ENCODE measurements at regions not wholly inside any gene's neighbourhood (a gene's known extent, or its start where the extent isn't known, plus 50 kb on each side); places are given as distances from the start of the nearest gene placed in this dataset.

DNA sequence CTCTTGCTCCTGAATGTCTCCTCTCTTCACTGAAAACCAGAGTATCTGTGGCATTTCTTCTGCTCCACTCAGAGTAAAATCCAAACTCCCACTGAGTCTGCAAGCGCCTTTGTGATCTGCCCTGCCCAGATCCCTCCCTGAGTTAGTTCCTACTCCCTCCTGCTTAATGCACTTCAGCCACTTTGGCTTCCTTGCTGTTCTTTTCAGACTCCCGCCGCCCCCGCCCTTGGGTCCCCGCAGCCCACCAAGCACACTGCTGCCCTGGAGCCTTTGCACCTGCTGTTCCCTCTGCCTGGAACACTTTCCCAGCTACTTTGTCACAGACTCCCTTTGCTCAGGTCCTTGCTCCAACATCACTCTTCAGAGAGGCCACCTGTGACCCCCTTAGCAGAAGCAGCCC lies 127.2 kb upstream of the SLC25A48 start:
- no peaks in the 10 kb centered on the region for H3K36me3 ChIP-seq
- H3K27ac ChIP-seq (replicated peaks in 1 of 4) = no peak overlapping the region
- H3K4me3 ChIP-seq = no peak overlapping the region
- intact Hi-C loops (cut with DNase I) = no loop called here
- DNase-seq (ENCODE audit: extremely low spot score) = no peak
- TF ChIP-seq, protein P1, sequence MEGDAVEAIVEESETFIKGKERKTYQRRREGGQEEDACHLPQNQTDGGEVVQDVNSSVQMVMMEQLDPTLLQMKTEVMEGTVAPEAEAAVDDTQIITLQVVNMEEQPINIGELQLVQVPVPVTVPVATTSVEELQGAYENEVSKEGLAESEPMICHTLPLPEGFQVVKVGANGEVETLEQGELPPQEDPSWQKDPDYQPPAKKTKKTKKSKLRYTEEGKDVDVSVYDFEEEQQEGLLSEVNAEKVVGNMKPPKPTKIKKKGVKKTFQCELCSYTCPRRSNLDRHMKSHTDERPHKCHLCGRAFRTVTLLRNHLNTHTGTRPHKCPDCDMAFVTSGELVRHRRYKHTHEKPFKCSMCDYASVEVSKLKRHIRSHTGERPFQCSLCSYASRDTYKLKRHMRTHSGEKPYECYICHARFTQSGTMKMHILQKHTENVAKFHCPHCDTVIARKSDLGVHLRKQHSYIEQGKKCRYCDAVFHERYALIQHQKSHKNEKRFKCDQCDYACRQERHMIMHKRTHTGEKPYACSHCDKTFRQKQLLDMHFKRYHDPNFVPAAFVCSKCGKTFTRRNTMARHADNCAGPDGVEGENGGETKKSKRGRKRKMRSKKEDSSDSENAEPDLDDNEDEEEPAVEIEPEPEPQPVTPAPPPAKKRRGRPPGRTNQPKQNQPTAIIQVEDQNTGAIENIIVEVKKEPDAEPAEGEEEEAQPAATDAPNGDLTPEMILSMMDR (IDR thresholded peaks at IDR 0.05) = no peak
- H3K9me3 ChIP-seq = no peaks in the 10 kb centered on the region
- H3K27me3 ChIP-seq = no peaks in the 10 kb centered on the region
- H3K4me1 ChIP-seq = no peaks in the 10 kb centered on the region
- 79% methylated on average over 5 of the region's 5 CpGs for WGBS

DNA sequence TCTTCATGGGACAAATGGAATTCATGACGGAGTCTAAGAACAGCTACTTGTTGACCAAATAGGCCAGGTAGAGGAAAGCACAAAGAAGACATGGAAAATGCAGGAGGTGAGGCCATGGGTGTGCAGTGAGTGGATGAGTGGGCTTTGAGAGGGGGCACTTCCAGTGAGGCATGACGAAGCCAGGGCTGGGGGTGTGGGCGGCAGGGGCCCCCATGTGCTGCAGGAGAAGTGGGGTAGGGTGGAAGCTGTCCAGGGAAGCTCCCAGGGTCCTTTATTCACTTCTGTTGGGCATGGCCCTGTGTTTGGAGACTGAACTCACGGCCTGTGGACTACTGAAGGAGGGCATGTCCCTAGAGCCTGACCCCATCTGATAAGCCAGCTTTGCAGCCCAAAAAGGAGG lies 127.6 kb upstream of the SLC25A48 start:
- no peak for DNase-seq (ENCODE audit: extremely low spot score)
- no peak overlapping the region for H3K27ac ChIP-seq (replicated peaks in 1 of 4)
- no peaks in the 10 kb centered on the region for H3K4me1 ChIP-seq
- intact Hi-C loops (cut with DNase I) = no loop called here
- TF ChIP-seq, protein P1 (IDR thresholded peaks at IDR 0.05) = no peak
- no peak for TF ChIP-seq POLR2AphosphoS5 (IDR thresholded peaks at IDR 0.05)
- no peak for TF ChIP-seq POLR2A (IDR thresholded peaks at IDR 0.05; ENCODE audit: low read depth)
- TF ChIP-seq EP300 (IDR thresholded peaks at IDR 0.05) = no peak
- no peak overlapping the region for H3K4me3 ChIP-seq
- no peaks in the 10 kb centered on the region for H3K36me3 ChIP-seq
- 86% methylated on average over 4 of the region's 4 CpGs for WGBS
- no peaks in the 10 kb centered on the region for H3K9me3 ChIP-seq
- H3K27me3 ChIP-seq = no peaks in the 10 kb centered on the region

DNA sequence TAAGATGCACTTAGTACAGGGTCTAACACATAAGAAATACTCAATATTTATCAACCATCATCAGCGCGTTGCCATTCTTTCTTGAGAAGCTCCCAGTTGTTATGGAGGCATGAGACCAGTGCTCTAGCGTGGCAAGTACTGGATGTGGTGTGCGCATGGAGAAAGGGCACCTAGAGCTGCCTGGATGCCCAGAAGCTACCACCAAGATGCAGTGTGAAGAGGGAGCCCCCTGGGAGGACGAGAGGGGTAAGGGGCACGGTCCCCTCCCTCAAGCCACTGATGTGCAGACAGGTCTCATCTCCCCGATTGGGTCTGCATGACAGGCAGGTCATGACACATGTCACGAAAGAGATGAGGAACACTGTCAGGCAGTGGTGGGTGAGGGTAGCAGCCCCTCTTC lies 127.7 kb upstream of the CXCL14 start:
- WGBS = 98% methylated on average over 8 of the region's 8 CpGs
- no peaks in the 10 kb centered on the region for H3K27me3 ChIP-seq
- no peaks in the 10 kb centered on the region for H3K4me1 ChIP-seq
- TF ChIP-seq, protein P1 (IDR thresholded peaks at IDR 0.05) = no peak
- TF ChIP-seq EP300 (IDR thresholded peaks at IDR 0.05) = no peak
- no peak for TF ChIP-seq POLR2AphosphoS5 (IDR thresholded peaks at IDR 0.05)
- TF ChIP-seq POLR2A (IDR thresholded peaks at IDR 0.05; ENCODE audit: low read depth) = no peak
- no peak overlapping the region for H3K27ac ChIP-seq (replicated peaks in 1 of 4)
- intact Hi-C loops (cut with DNase I) = no loop called here
- no peaks in the 10 kb centered on the region for H3K36me3 ChIP-seq
- H3K9me3 ChIP-seq = no peaks in the 10 kb centered on the region
- DNase-seq (ENCODE audit: extremely low spot score) = no peak
- no peak overlapping the region for H3K4me3 ChIP-seq

DNA sequence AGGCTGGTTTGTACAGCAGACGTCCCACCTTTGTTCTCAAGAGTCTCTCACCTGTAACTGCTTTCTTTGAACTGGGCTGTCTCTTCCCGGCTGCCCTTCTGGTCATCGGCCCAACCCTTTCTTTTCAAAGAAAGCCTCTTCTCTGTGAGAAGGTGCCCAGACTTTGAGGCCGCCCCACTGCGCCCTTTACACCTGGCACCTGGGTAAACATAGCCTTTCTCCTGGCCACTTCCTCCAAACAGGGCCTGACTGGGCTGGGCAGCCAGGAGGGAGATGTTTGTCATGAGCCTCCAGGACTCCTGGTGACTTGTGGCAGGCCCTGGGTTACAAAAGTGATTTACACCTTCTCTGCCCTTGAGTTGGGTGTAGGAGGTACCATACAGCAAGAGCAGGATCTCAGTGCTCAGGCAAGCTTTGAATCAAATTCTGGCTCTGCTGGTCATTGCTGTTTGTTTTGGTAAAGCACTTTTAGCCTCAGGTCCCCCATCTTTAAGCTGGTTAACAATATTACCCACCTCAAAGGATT lies 127.2 kb upstream of the CXCL14 start:
- Histone ChIP-seq H3K36me3 (no peaks in the 10 kb centered on the region), H3K27me3 (no peaks in the 10 kb centered on the region), H3K27ac (replicated peaks in 1 of 4) (no peak overlapping the region), H3K4me1 (no peaks in the 10 kb centered on the region), H3K9me3 (no peaks in the 10 kb centered on the region), H3K4me3 (no peak overlapping the region)
- no peak for DNase-seq (ENCODE audit: extremely low spot score)
- intact Hi-C loops (cut with DNase I) = no loop called here
- TF ChIP-seq, protein P1 (IDR thresholded peaks at IDR 0.05) = no peak
- TF ChIP-seq POLR2AphosphoS5 (IDR thresholded peaks at IDR 0.05) = no peak
- no peak for TF ChIP-seq POLR2A (IDR thresholded peaks at IDR 0.05; ENCODE audit: low read depth)
- WGBS = 71% methylated on average over 5 of the region's 5 CpGs

DNA sequence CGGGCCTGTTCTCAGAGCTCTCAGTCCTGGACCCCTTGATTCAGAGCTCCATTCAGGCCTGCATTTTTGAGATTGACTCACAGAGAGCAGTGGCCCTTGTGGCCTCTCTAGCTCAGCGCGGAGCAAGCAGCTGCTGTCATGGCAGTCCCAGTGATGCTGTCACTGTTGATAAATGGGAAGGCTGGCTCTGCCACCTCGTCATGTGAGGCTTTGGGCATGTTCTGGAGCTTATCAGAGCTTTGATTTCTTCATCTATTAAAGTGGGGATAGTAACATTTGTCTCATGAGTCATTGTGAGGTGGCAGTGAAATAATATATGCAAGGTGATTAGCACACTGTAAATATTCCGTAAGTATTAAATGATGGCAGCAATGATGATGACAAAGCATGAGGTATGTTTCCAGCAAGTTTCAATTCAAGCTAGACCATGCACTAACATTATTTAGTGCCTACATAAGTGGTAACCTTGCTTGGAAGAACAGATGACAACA lies 126.4 kb upstream of the CXCL14 start:
- H3K4me3 ChIP-seq = no peak overlapping the region
- intact Hi-C loops (cut with DNase I) = no loop called here
- 54% methylated on average over 5 of the region's 5 CpGs for WGBS
- TF ChIP-seq, protein P1 (IDR thresholded peaks at IDR 0.05) = no peak
- TF ChIP-seq EP300 (IDR thresholded peaks at IDR 0.05) (no peak), POLR2A (IDR thresholded peaks at IDR 0.05; ENCODE audit: low read depth) (no peak), POLR2AphosphoS5 (IDR thresholded peaks at IDR 0.05) (no peak)
- H3K36me3 ChIP-seq = no peaks in the 10 kb centered on the region
- H3K27ac ChIP-seq (replicated peaks in 1 of 4) = no peak overlapping the region
- H3K4me1 ChIP-seq = no peaks in the 10 kb centered on the region
- no peaks in the 10 kb centered on the region for H3K27me3 ChIP-seq
- no peak for DNase-seq (ENCODE audit: extremely low spot score)
- H3K9me3 ChIP-seq = no peaks in the 10 kb centered on the region
